SW 1271 (cell line): ENCODE measurements at regions not wholly inside any gene's neighbourhood (a gene's known extent, or its start where the extent isn't known, plus 50 kb on each side); places are given as distances from the start of the nearest gene placed in this dataset.

Experiments
- DNase-seq, 2 experiments: peaks; one replicate each; lab custom pipeline; 2025; lab: John Stamatoyannopoulos, UW

GRCh38 chr2:136404925-136405324 lies 287.0 kb upstream of the CXCR4 start:
- DNase-seq = no peak

DNA sequence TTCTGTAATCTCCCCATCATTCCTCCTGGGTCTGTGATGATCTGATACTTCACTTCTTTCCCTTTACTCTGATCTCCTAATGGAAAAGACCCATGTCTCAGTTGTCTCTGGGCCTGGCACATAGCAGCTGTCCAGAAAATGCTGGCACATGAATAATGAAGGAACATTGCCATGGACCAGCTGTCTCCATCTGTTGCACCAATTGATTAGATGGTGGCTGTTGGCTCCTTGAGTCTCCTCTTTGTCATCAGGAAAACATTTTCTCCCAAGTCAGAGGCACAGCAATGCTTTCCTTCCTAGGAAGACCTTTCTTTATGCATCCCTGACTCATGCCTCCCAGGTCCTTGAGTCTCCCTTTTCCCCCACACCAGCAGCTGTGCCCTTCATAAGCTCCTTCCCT lies 286.2 kb upstream of the CXCR4 start:
- DNase-seq = no peak

- DNase-seq = no peak
These were observed 284.3 kb upstream of the CXCR4 start for GRCh38 chr2:136402281-136402680.

- DNase-seq = no peak
These were observed 281.8 kb upstream of the CXCR4 start for GRCh38 chr2:136399667-136400289.

GRCh38 chr2:136395582-136395981 lies 277.6 kb upstream of the CXCR4 start:
- DNase-seq = no peak

DNA sequence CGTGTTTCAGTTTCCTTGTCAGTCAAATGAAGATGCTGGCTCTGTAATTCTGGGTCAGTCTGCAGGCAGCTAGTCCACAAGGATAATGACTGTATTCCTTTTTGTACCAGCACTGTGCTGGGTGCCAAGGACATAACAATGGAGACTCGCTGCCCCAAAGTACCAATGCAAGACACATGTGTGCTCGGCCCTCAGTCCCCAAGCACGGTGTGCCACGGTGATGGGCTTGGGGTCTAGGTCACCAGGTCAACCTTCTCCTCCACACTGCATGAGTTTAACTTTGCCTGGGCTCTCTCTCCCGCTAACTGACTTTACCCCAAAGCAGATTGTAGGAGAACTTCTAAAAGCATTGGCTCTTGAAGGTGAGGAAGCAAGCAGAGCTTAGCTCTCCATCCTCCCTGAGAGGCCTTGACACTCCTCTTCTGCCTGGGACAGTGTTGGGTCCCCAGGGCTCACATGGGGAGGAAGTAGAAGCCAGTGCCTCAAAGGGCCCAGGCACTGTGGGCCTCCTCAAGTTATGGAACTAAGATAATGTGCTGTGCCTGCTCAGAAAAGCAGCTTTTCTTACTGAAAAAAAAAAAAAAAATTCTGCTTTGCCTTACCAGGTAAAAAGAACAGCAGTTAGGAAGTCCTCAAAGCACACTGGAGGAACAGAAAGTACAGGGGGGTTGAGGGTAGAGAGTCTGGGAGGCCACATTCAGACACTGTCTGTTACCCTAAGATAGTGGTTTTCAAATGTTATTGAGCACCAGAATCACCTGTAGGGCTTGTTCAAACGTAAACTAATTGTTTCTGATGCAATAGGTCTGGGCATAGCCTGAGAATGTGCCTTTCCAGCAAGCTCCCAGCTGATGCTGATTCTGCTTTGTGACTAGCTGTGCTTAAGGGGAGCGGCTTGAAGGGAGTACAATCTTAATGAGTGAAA lies 276.4 kb upstream of the CXCR4 start:
- DNase-seq = no peak

DNA sequence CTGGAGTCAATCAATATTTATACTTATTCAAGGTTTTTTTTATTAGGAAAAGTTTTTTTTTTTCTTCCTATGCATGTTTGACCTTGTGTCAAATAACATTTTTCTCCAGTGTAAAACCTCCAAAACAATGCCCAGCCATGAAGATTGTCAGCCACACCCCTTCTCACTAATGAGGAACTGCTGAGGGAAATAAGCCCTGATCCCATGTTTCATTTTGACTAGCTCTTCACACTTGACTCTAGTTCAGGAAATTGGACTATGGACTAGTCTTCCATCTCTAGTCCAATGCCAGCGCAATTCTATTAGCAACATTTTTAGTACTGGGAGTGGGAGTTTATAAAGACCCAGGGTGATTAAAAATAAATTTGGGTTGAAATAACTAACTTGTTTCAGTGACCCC lies 275.6 kb upstream of the CXCR4 start:
- DNase-seq = no peak

DNA sequence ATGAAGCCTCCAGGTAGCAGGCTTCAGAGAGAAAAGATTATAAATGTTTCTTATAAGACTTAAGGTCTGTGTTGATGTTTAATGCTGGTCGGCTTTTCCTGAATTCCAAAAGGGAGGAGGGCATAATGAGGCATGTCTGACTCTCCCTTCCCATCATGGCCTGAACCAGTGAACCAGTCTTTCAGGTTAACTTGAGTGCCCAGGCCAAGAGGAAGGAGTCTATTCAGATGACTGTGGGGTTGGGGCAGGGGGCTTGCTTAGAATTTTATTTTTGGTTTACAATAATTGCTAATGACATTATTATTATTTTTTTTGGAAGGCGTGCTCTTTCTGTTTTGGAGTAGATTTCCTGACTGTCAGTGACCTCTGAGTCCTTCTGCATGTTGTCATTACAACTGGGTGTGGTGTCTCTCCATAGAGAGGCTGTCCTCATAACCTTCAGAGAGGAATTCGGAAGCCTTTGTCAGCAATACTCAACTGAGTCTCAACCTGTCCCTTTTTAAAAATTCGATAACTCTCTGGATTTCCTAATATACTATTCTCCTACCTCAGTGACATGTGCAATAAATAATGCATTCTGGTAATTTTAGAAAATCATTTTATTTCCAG lies 275.1 kb upstream of the CXCR4 start:
- DNase-seq = no peak

- no peak for DNase-seq
These were observed 271.9 kb upstream of the CXCR4 start for GRCh38 chr2:136389809-136390208.

GRCh38 chr2:136386046-136386445 lies 268.1 kb upstream of the CXCR4 start:
- no peak for DNase-seq

DNA sequence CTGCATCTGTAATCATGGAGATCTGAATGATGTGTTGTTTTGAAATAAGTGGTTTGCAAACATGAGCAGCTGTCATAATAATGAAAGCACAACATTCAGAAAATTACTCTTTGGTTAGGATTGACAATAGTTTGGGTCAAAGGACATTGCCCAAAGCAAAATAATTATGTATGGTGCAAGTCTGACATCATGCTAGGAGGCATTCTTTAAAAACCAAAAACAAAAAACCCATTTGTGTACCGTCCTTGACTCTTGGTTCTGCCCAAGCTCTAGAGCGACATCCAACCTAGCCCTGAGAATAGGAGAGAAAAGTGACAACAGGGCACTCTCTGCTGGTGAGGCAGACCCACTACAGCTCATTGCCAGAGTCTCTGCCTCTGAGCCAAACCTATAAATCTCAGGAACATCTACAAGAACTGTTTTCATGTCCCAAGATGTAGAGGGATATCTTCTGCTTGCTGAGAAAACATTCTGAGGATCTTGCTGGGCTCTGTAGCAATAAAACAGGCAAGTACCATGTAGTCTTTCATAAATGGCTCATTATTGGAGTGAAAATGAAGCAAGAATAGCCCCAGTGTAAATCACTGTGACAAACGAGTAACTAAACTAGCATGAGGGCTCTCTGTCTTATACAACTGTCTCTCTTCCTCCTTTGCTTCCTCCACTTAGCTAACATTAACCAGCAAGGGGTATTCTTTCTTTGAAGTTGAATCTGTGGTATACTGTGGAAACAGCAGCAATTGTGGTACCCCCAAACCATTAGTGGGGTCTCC lies 266.8 kb upstream of the CXCR4 start:
- no peak for DNase-seq

GRCh38 chr2:136383167-136383566 lies 265.2 kb upstream of the CXCR4 start:
- DNase-seq = no peak

- no peak for DNase-seq
These were observed 264.0 kb upstream of the CXCR4 start for GRCh38 chr2:136381722-136382633.

GRCh38 chr2:136381245-136381644 lies 263.3 kb upstream of the CXCR4 start:
- DNase-seq = no peak

DNA sequence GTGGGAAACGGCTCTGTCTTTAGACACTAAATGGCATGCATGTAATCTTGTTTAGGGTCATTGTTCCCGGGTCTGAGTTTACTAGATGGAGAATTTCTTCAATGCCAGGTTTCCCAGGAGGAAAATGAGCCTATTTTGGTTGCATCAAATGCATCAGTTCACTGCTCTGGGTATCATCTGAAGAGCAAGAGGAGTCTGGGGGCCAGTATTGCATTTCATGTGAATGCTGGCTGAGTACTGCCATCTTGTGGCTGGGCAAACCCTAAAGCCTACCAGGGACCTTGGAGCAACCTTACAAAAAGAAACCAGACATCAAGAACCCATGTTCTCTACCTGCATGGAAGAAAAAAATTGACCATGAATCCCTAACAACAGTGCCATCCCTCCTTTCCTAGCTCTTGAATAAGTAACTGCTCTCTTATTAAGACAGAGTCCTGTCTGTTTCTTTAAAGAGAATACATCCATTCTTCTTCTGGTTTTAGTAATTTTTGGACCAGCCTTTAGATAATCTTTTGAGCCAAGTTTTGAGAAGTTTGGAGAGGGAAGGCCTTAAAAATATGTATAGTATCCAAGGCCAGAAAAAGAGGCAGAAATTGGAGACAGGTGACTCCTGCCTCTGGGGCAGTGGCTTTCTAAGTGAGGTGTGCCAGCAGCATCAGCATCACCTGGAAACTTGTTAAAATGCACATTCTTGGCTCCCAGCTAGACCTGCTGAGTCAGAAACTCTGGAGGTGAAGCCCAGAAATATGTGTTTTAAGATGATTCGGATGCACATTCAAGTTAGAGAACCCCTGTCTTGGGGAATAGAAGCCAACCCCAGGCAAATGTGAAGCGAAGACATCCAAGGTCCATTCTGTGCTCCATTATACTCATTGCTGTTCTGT lies 261.0 kb upstream of the CXCR4 start:
- DNase-seq = peak; percentile 5 to 24

DNA sequence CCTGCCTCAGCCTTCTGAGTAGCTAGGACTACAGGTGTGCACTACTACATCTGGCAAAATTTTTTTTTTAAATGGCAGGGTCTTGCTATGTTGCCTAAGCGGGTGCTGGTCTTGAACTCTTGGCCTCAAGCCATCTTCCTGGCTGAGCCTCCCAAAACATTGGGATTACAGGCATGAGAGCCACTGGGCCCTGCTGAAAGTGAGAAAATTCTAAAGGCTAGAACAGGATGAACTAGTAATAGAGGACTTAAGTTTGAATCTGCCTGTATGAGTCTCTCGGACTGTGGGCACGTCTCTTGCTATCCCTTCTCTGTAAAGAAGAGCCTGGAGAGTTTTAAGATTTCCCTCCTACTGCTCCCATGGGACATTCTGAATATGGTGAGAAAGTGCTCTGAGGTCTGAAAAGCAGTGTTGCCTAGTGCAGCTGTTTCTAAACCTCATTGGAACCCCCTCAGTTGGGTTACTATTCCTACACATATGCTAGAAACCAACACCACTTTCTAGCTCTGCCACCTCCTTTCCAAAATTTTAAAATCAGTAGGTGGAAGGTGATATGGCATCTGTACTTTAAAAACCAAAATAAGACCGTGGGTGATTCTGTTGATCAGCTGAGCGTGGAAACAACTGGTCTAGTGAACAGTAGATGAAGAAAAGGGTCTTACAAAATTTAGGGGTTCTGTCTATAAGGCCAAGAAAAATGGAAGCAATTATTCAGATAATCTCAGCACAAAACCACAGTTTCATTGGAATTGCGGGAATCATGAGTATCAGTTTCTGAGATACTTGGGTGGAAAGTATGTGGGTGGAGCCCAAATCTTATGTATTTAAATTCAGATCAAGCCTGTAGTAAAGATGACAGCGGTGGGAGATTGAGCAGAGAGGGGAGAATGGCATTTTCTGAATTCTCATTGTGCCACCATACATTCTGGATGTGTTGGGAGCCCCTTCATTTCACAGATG lies 259.8 kb upstream of the CXCR4 start:
- DNase-seq = no peak

DNA sequence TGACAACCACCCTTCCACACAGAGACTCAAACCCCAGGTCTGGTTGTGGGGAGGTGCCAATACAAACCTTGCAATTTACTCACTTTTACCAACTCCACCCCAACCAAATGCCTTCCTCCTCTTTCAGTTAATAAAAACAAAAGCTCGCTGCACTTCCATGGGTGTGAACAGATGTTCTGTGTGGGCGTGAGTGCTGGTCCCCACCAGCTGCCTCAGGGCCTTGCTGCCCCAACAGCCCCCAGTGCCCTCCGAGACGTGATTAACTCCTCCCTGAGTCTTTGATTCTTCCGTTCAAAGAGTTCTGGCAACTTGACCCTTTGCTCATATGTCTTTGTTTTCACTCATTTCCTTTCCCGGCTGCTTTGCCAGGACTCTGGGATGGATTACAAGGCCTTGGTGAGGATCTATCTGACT lies 258.9 kb upstream of the CXCR4 start:
- no peak for DNase-seq

DNA sequence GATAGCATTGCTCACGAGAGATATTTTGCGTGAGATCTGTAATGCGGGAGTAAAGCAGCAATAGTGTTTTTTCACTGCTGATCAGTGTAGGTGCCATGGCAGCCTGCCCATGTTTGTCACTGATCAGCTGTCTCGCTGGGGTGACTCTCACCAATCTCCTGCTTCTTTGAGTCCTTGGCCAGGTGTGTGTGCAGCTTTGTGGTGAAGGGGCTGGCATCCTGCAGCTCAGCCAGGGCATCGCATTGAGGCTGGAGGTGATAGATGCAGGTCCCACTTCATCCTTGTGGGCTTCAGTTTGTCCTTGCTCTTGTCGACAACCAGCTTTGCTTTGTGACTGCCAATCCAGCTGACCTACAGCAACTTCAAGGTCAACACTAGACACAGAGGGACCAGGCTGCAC lies 258.3 kb upstream of the CXCR4 start:
- no peak for DNase-seq
